Stimulated activated effector memory CD8-positive, alpha-beta T cell treated with anti-CD3 and anti-CD28 coated beads, Interleukin-12 subunit alpha, Interleukin-12 subunit beta, amount 100 ng/mL, for 72 hours (primary cell): ENCODE measurements at regions not wholly inside any gene's neighbourhood (a gene's known extent, or its start where the extent isn't known, plus 50 kb on each side); places are given as distances from the start of the nearest gene placed in this dataset.
"Not testable (repeated sequence)": the region's sequence is repeated elsewhere in the genome, so short reads cannot be mapped to it uniquely, and the experiment has no call there.

Experiments
- ATAC-seq: fragments of 150-1000 bp; cut with Tn5 transposase; 2 replicates; pipeline ENCODE4 v1.10.0; 2021
- DNase-seq, 2 donors: peaks; one replicate each; pipeline ENCODE4 v3.0.0; 2021 to 2022; ENCODE audit warnings: low spot score in 2 of 2
- H3K27ac Mint-ChIP-seq: one replicate; pipeline ENCODE4 v1.8.0; 2022; ENCODE audit warnings: mild to moderate bottlenecking, mixed read lengths
- H3K36me3 Mint-ChIP-seq: one replicate; pipeline ENCODE4 v1.8.0; 2022; ENCODE audit warnings: mild to moderate bottlenecking, mixed read lengths
- H3K4me1 Mint-ChIP-seq: one replicate; pipeline ENCODE4 v1.8.0; 2022; ENCODE audit warnings: mixed read lengths
- H3K4me3 Mint-ChIP-seq: one replicate; pipeline ENCODE4 v1.8.0; 2022; ENCODE audit warnings: mild to moderate bottlenecking, mixed read lengths
- H3K9me3 Mint-ChIP-seq: one replicate; pipeline ENCODE4 v1.8.0; 2022; ENCODE audit warnings: mixed read lengths

DNA sequence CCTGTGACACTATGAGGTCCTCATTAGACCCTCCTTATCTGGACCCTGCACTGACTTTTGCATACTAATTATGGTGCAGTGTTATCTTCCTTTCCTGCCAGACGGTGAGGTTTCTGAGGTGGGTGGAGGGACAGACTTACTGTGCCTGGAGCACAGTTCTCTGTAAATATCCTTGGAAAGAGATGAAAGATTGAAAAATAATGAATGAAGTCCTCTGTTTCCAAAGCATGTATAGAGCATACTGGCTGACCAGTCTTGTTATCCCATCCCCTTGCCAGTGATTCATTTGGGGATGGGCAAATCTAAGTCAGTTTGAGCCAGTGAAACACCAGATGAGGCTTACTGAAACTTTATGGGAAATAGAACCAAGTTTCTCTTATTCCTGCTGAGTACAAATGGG is 152.6 kb upstream of the HDDC2 start:
- DNase-seq (no peak), ATAC-seq (no peak)
- H3K4me1 Mint-ChIP-seq, result no peaks in the 10 kb centered on the region
- H3K4me3 Mint-ChIP-seq, result no peak overlapping the region
- no peaks in the 10 kb centered on the region for H3K36me3 Mint-ChIP-seq
- no peak overlapping the region for H3K27ac Mint-ChIP-seq
- H3K9me3 Mint-ChIP-seq, result peaks cover 4% of the 10 kb centered on the region

DNA sequence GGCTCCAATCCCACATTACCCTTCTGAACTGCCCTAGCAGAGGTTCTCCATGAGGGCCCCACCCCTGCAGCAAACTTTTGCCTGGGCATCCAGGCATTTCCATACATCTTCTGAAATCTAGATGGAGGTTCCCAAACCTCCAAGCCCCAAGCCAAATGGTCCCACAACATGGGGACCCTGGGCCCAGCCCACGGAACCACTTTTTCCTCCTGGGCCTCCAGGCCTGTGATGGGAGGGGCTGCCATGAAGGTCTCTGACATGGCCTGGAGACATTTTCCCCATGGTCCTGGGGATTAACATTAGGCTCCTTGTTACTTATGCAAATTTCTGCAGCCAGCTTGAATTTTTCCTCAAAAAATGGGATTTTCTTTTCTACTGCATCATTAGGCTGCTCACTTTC is 156.7 kb upstream of the HDDC2 start:
- not testable (repeated sequence) for H3K4me3 Mint-ChIP-seq, DNase-seq, H3K4me1 Mint-ChIP-seq, H3K36me3 Mint-ChIP-seq, H3K27ac Mint-ChIP-seq, H3K9me3 Mint-ChIP-seq, ATAC-seq

- not testable (repeated sequence) for DNase-seq, H3K4me3 Mint-ChIP-seq, H3K9me3 Mint-ChIP-seq, ATAC-seq, H3K36me3 Mint-ChIP-seq, H3K27ac Mint-ChIP-seq, H3K4me1 Mint-ChIP-seq
Measured at GRCh38 chr6:125465332-125465731, 163.6 kb upstream of the HDDC2 start.

DNA sequence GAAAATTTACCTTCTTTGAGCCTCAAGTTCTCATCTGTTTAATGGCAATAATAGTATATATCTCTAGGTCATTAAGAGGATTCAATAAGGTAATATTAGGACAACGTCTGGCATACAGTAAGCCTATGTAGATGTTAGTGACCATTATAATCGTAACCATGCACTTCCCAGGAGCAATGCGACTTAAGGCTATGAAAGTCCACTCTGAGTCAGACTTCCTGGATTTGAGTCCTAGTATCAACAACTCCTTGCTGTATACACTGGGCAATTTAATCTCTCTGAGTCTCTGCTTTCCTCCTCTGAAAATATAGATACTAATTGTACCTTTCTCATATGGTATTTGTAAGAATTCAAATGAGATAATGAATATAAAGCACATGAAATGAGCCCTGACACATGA is 168.1 kb upstream of the HDDC2 start:
- ATAC-seq, result no peak
- Mint-ChIP-seq H3K9me3 (no peaks in the 10 kb centered on the region), H3K4me3 (no peak overlapping the region), H3K4me1 (no peaks in the 10 kb centered on the region), H3K36me3 (no peaks in the 10 kb centered on the region), H3K27ac (no peak overlapping the region)
- no peak for DNase-seq

DNA sequence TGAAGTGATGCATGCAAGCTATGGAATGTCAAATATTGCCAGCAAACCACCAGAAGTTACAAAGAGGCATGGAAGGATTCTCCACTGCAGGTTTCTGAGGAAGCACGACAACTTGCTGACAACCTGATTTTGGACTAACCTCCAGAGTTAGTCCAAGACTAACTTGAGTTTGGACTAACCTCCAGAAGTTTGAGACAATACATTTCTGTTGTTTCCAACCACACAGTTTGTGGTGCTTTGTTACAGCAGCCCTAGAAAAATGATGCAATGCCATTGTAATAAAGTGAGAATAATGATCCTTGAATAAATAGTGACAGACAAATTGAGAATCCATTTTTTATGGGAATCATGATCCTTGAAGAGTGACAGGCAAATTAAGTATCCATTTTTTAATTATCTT is 169.9 kb upstream of the HDDC2 start:
- no peaks in the 10 kb centered on the region for H3K36me3 Mint-ChIP-seq

DNA sequence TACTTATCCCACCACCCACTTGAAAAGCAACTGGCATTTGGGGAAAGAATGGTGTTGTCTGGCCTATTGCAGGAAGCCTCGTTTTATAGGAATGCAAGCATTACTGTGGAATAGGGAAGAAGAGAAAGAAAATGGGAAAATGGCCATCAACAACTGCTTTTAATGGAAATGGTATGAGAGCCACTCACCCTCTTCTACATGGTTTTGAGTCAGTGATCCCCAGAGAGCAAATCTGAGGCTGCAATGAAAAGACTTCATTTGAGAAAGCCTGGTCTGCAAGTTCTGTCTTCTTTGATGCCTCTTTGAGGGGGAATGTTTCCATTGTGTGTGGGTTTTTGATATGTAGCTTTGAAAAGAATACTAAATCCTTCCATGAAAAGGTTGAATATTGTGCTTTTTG is 172.3 kb upstream of the HDDC2 start:
- Mint-ChIP-seq H3K4me3 (no peak overlapping the region), H3K4me1 (no peaks in the 10 kb centered on the region), H3K36me3 (no peaks in the 10 kb centered on the region), H3K27ac (no peak overlapping the region), H3K9me3 (no peaks in the 10 kb centered on the region)
- DNase-seq (no peak), ATAC-seq (no peak)

More for the DNA sequence above, 169.9 kb upstream of the HDDC2 start:
- Mint-ChIP-seq H3K4me3 (no peak overlapping the region), H3K4me1 (no peaks in the 10 kb centered on the region), H3K9me3 (no peaks in the 10 kb centered on the region), H3K27ac (no peak overlapping the region)
- ATAC-seq (no peak), DNase-seq (no peak)

DNA sequence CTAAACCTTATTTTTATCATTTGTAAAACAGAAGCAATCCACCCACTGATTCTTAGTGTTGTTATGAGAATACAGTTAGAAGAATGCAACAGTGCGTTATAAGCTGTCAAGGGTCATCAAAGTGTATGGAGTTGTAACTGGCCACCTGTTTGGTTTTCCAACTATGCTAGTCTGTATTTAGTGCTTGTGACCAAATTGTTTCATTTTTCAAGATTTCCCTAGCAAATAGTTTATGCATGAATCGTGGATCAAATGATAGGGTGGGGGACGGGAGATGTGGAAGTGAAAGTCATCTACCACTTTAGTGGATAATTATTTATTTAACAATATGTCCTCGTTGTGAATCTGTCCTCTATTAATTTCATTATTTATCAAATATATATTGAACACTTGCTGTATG is 175.4 kb upstream of the HDDC2 start:
- Mint-ChIP-seq H3K27ac (no peak overlapping the region), H3K4me3 (no peak overlapping the region), H3K9me3 (no peaks in the 10 kb centered on the region), H3K4me1 (no peaks in the 10 kb centered on the region), H3K36me3 (no peaks in the 10 kb centered on the region)
- ATAC-seq (no peak), DNase-seq (no peak)

DNA sequence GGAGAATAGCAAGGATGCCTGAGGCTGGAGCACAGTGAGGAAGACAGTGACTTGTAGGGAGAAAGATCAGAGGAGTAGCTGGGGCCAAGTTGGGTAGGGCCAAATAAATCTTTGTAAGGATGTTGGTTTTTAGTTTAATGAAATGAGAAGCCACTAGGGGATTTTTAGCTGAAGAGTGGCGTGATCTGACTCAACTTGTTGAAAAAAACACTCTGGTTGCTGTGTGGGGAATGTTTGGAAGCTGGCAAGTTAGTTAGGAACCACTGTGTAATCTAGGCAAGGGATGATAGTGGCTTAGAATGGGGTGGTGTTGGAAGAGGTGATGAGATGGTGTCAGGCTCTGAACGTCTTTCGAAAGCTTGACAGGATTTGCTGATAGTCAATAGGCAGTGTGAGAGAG is 176.1 kb upstream of the HDDC2 start:
- no peaks in the 10 kb centered on the region for H3K36me3 Mint-ChIP-seq
- H3K27ac Mint-ChIP-seq, result no peak overlapping the region
- no peaks in the 10 kb centered on the region for H3K4me1 Mint-ChIP-seq
- no peaks in the 10 kb centered on the region for H3K9me3 Mint-ChIP-seq
- no peak overlapping the region for H3K4me3 Mint-ChIP-seq
- DNase-seq, result no peak
- no peak for ATAC-seq

DNA sequence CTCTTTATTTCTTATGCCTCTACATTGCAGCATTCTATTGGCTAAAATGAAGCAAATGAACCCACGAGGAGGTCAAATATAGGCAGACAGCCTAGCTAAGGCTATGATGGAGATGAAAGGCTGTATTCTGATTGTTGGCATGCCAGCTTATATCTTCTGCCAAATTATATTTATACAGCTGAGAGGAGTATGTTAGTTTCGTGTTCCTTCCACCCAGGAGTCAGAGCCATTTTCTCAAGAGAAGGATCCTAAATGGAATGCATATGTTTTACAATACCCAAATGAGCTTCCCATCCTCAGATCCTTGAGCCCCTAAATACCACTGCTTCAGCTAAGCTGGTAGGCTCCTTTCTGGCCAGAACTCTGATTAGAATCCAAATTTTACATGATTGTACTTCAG is 178.4 kb upstream of the HDDC2 start:
- H3K36me3 Mint-ChIP-seq, result no peaks in the 10 kb centered on the region

GRCh38 chr6:125480571-125480970 is 178.8 kb upstream of the HDDC2 start:
- DNase-seq (no peak), ATAC-seq (no peak)
- no peaks in the 10 kb centered on the region for H3K36me3 Mint-ChIP-seq
- H3K9me3 Mint-ChIP-seq, result no peaks in the 10 kb centered on the region
- H3K4me3 Mint-ChIP-seq, result no peak overlapping the region
- H3K4me1 Mint-ChIP-seq, result no peaks in the 10 kb centered on the region
- H3K27ac Mint-ChIP-seq, result no peak overlapping the region

More for the DNA sequence above, 178.4 kb upstream of the HDDC2 start:
- DNase-seq (no peak), ATAC-seq (no peak)
- Mint-ChIP-seq H3K4me1 (no peaks in the 10 kb centered on the region), H3K9me3 (no peaks in the 10 kb centered on the region), H3K4me3 (no peak overlapping the region), H3K27ac (no peak overlapping the region)

- Mint-ChIP-seq H3K4me1 (no peaks in the 10 kb centered on the region), H3K36me3 (no peaks in the 10 kb centered on the region), H3K27ac (no peak overlapping the region), H3K9me3 (no peaks in the 10 kb centered on the region), H3K4me3 (no peak overlapping the region)
- DNase-seq (no peak), ATAC-seq (no peak)
Measured at GRCh38 chr6:125481056-125481455, 179.3 kb upstream of the HDDC2 start.

GRCh38 chr6:125485757-125486156 is 184.0 kb upstream of the HDDC2 start:
- no peak for ATAC-seq

GRCh38 chr6:125486881-125487280 is 185.1 kb upstream of the HDDC2 start:
- ATAC-seq (no peak), DNase-seq (no peak)
- H3K4me1 Mint-ChIP-seq, result no peaks in the 10 kb centered on the region
- H3K36me3 Mint-ChIP-seq, result no peaks in the 10 kb centered on the region
- H3K4me3 Mint-ChIP-seq, result no peak overlapping the region
- H3K27ac Mint-ChIP-seq, result no peak overlapping the region
- H3K9me3 Mint-ChIP-seq, result no peaks in the 10 kb centered on the region

More at GRCh38 chr6:125485757-125486156, 184.0 kb upstream of the HDDC2 start:
- Mint-ChIP-seq H3K27ac (no peak overlapping the region), H3K4me1 (no peaks in the 10 kb centered on the region), H3K9me3 (no peaks in the 10 kb centered on the region), H3K36me3 (no peaks in the 10 kb centered on the region), H3K4me3 (no peak overlapping the region)
- DNase-seq, result no peak

GRCh38 chr6:125489579-125490285 is 188.0 kb upstream of the HDDC2 start:
- Mint-ChIP-seq H3K4me1 (no peaks in the 10 kb centered on the region), H3K27ac (no peak overlapping the region), H3K4me3 (no peak overlapping the region), H3K36me3 (no peaks in the 10 kb centered on the region), H3K9me3 (no peaks in the 10 kb centered on the region)
- DNase-seq (no peak), ATAC-seq (no peak)

- H3K4me3 Mint-ChIP-seq, result no peak overlapping the region
- no peak overlapping the region for H3K27ac Mint-ChIP-seq
- H3K4me1 Mint-ChIP-seq, result no peaks in the 10 kb centered on the region
- ATAC-seq, result no peak
- DNase-seq, result no peak
- no peaks in the 10 kb centered on the region for H3K9me3 Mint-ChIP-seq
- no peaks in the 10 kb centered on the region for H3K36me3 Mint-ChIP-seq
Measured at GRCh38 chr6:125491860-125492618, 190.3 kb upstream of the HDDC2 start.

GRCh38 chr6:125498606-125499005 is 196.8 kb upstream of the HDDC2 start:
- no peak for ATAC-seq
- Mint-ChIP-seq H3K4me3 (no peak overlapping the region), H3K36me3 (no peaks in the 10 kb centered on the region), H3K4me1 (no peaks in the 10 kb centered on the region), H3K9me3 (no peaks in the 10 kb centered on the region), H3K27ac (no peak overlapping the region)
- DNase-seq, result no peak
